Esophagus mucosa (tissue), 1 donor: ENCODE measurements at regions not wholly inside any gene's neighbourhood (a gene's known extent, or its start where the extent isn't known, plus 50 kb on each side); places are given as distances from the start of the nearest gene placed in this dataset.
"Not testable (repeated sequence)": the region's sequence is repeated elsewhere in the genome, so short reads cannot be mapped to it uniquely, and the experiment has no call there.

Source experiments
- ATAC-seq: fragments of 200-7000 bp; cut with Tn5 transposase; one replicate; pipeline ENCODE4 v1.9.1; 2020
- donor health status: DM: yes; HTN: yes; CAD: no.

GRCh38 chr21:7743940-7744339 lies 2777.4 kb upstream of the TPTE start:
- not testable (repeated sequence) for ATAC-seq

GRCh38 chr21:7744406-7745099 lies 2776.8 kb upstream of the TPTE start:
- ATAC-seq, result peak; percentile 100

DNA sequence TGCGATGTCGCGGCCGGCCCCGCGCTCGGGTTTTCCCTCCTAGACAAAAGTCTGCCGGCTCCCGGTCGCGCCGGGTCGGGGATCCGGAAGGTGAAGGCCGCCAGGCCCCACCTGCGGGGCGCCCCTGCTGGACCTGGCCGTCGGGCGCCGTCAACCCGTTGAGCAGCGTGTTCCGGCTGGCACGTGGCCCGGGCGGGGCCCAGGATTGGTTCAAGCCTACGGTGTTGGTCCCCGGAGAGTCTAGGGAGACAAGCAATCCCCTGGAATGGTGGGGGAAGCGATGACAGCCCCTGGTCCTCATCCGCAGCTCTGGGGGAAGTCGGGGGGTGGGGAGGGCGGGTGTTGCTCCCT lies 2776.3 kb upstream of the TPTE start:
- ATAC-seq, result peak; percentile 78

- ATAC-seq, result not testable (repeated sequence)
Measured at GRCh38 chr21:7747964-7748363, 2773.4 kb upstream of the TPTE start.

GRCh38 chr21:7752611-7753010 lies 2768.8 kb upstream of the TPTE start:
- peak; percentile 22 for ATAC-seq

DNA sequence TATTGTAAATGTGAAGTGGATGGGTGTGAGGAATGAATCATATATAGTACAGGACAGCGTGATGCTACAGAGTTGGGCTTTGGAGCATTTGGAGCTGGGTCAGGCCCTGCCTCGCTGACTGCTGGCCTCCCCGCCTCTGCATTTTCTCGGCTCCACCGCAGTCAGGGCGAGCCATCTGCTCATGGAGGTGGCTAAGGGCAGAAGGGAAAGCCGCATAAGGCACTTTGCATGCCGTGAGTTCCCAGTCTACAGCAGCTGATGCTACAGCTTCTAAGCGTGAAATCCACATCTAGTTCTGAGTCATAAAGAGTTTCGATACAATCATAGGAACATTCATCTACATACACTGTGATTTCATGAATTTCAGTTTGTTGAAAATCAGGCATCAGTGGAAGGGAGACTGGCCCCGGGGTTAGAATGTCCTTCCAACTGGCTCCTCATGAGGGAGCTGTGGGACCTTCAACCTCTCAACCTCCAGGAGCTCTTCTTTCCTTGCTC lies 2768.0 kb upstream of the TPTE start:
- ATAC-seq, result peak; percentile 88

GRCh38 chr21:7769985-7770384 lies 2751.4 kb upstream of the TPTE start:
- ATAC-seq, result not testable (repeated sequence)

DNA sequence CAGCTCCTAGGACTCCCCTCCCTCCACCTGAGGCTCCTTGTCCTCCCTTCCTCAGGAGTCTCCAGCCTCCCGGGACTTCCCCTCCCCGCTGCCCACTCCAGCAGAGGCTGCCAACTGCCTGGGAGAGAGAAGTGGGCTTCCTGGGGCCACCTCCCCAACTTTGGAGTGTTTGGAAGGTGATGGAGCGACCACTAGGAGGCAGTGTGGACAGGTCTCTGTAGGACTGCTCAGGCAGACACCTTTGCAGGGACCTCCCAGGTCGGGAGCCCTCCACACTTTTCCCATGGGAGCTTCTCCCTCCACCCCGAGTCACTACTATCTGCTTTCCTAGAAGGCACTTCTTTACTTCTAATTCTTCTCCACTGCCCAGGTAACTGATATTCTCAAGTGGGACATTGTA lies 2747.2 kb upstream of the TPTE start:
- not testable (repeated sequence) for ATAC-seq

DNA sequence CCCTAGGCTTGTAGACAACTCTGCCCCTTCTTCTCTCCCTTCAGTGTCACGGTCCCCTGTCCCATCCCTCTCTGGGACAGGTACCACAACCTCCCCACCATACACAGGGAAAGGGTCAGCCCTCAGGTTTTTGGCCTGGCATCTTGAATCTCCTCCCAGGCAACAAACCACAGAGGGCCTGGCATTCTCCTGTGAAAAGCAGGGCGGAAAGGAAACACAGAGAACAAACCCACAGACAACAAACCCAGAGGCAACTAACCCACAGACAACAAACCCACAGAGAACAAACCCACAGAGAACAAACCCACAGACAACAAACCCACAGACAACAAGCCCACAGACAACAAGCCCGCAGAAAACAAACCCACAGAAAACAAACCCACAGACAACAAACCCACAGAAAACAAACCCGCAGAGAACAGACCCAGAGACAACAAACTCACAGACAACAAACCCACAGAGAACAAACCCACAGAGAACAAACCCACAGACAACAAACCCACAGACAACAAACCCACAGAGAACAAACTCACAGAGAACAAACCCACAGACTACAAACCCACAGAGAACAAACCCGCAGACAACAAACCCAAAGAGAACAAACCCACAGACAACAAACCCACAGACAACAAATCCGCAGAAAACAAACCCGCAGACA lies 2745.9 kb upstream of the TPTE start:
- ATAC-seq, result not testable (repeated sequence)

GRCh38 chr21:7776035-7776434 lies 2745.3 kb upstream of the TPTE start:
- not testable (repeated sequence) for ATAC-seq

DNA sequence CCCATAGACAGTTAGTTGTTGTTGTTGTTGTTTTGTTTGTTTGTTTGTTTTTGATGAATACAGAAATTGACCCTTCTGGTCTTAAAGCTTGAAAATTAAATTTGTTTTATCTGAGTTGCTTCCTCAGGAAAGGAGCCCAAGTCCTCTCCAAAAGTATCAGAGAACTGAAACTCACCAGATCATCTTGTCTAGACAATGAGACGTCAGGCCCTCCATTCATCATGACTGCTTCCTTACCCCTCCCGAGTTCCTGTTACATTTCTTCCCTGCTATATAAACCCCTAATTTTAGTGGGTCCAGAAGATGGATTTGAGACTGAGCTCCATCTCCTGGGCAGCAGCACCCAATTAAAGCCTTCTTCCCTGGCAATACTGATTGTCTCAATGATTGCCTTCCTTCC lies 2744.8 kb upstream of the TPTE start:
- not testable (repeated sequence) for ATAC-seq

DNA sequence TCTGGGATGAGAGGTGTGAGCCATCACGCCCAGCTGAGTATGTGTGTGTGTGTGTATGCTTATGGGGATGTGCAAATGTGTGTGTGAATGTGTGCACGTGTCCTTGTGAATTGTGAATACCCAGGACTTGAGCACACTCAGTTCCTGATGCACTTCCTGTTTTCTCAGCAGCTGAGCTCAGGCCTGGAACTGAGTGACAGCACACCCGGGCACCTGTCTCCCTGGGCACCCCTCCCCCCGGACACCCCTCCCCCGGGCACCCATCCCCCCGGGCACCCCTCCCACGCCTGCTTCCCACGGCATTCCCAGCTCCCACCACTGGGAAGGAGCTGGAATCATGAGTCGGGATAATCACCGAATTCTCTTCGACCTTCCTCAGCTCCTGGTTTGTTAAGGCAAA lies 2744.1 kb upstream of the TPTE start:
- not testable (repeated sequence) for ATAC-seq

DNA sequence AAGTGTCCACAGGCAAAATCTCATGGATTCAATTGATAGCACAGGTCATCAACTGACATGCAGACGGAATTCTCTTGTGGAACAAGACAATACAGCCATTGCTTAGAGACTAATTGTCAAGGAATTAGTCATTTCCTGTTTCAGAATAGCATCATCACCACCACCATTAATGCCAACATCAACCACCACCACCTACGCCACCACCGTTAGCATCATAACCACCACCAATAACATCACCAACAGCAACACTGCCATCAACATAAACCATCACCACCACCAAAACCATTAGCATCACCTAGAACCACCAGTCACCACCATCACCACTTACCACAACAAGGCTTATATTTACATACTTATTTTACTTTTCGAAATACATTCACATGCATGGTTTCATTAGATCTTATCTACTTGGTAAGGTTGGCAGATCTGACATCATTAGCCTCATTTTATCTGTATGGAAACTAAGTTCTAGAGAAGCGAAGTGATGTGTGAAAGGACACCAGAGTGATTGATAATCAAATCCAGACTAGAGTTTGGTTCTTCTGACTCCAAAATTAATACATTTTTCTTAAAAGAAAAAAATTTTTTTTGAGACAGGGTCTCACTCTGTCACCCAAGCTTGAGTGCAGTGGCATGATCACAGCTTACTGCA lies 2733.8 kb upstream of the TPTE start:
- not testable (repeated sequence) for ATAC-seq

- not testable (repeated sequence) for ATAC-seq
Measured at GRCh38 chr21:7793797-7794196, 2727.6 kb upstream of the TPTE start.

DNA sequence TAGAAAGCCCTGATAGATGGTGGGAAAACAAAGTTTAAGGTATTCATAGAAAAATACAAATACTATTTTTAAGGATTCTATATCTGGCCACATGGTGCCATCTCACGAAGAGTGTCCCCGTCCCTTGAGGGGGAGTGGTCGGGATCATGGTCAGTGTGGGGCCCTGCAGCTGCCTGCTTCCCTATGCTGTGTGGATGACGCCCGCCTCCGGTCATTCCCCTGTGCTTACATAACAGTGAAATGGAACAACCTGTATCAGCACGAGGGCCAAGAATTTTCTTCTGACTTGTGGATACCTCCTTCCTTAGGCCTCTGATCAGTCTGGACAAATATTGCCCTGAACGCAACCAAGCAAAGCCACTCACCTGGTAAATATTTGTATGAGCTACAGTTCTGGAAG lies 2724.1 kb upstream of the TPTE start:
- ATAC-seq, result not testable (repeated sequence)

DNA sequence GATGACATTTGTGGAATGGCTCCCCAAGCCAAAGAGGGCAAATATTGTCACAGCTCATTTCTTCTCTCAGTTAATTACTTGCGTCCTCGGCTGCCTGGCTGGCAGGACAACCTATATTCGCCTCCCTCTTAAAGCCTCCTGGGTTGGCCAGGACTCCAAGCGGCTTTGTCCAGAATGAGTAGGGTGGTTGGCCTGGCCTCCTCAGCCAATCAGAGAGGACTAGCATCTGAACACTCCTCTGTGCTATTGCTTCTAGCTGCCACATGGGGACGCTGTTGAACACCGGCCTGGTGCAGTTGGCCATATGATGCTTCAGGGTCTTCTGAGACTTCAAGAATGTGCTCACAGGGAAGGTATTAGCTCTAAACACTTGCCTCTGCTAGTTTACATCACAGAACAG lies 2722.9 kb upstream of the TPTE start:
- not testable (repeated sequence) for ATAC-seq

- peak; percentile 26 for ATAC-seq
Measured at GRCh38 chr21:7799697-7800096, 2721.7 kb upstream of the TPTE start.

- ATAC-seq, result peak; percentile 63
Measured at GRCh38 chr21:7813475-7813874, 2707.9 kb upstream of the TPTE start.

- not testable (repeated sequence) for ATAC-seq
Measured at GRCh38 chr21:7817013-7817412, 2704.4 kb upstream of the TPTE start.

DNA sequence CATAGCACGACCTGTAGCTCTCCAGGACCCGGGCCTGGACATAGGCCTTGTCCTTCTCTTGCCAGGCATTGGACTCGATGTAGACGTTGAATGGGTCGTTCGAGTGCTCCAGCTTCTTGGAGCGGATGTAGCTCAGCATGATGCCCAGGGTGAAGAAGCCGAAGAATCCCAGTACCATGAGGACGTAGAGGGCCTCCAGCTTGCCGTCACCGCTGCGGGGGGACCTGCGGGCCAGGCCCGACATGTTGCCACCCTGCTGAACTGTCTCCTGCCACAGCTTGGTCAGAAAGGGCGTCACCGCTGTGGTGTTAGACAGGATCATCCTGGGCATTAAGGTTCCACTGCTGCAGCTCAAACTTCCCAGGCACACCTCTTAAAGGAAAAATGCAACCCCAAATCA lies 2702.1 kb upstream of the TPTE start:
- not testable (repeated sequence) for ATAC-seq

GRCh38 chr21:7825627-7826026 lies 2695.8 kb upstream of the TPTE start:
- not testable (repeated sequence) for ATAC-seq

DNA sequence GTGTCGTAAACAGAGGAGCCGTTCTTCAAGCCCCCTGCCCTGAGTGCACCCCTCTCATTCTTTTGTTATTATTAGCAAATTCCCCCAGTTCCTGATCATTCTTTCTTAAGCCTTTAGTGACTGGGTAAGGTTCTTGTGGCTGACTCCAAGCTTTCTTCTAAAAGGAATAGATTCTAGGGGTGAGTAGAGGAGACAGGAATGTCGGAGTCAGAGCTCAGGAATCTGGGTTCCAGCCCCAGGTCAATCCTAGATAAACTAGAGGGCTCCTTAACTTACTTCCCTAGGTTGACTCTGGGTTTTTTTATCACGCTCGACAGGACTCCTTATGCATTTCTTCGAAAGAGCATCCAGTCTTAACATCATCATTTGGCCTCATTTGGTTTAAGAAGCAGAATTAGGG lies 2695.2 kb upstream of the TPTE start:
- not testable (repeated sequence) for ATAC-seq

- ATAC-seq, result not testable (repeated sequence)
Measured at GRCh38 chr21:7828260-7828659, 2693.1 kb upstream of the TPTE start.

GRCh38 chr21:7829411-7829810 lies 2692.0 kb upstream of the TPTE start:
- ATAC-seq, result not testable (repeated sequence)
